Hematopoietic multipotent progenitor cell treated with erythropoietin and hydrocortisone succinate and interleukin-3 and kit ligand, for 17 days (in vitro differentiated cells): ENCODE measurements at regions not wholly inside any gene's neighbourhood (a gene's known extent, or its start where the extent isn't known, plus 50 kb on each side); places are given as distances from the start of the nearest gene placed in this dataset.
A peak's percentile ranks its signal among the peaks of the same experiment; 100 is the strongest.

Experiments
- DNase-seq: peaks from one replicate; pipeline ENCODE4 v3.0.0-alpha.2; 2015; ENCODE audit warnings: low spot score

- no peak for DNase-seq
Measured at GRCh38 chr20:24334830-24335229, 134.6 kb upstream of the SYNDIG1 start.

GRCh38 chr20:24332956-24333355 is 136.5 kb upstream of the SYNDIG1 start:
- no peak for DNase-seq

- no peak for DNase-seq
Measured at GRCh38 chr20:24331939-24332338, 137.5 kb upstream of the SYNDIG1 start.

GRCh38 chr20:24328901-24329300 is 140.5 kb upstream of the SYNDIG1 start:
- DNase-seq = no peak

- no peak for DNase-seq
Measured at GRCh38 chr20:24321973-24322372, 147.5 kb upstream of the SYNDIG1 start.

- DNase-seq = no peak
Measured at GRCh38 chr20:24318569-24319352, 150.7 kb upstream of the SYNDIG1 start.

GRCh38 chr20:24317224-24317623 is 152.2 kb upstream of the SYNDIG1 start:
- DNase-seq = no peak

GRCh38 chr20:24316731-24317130 is 152.7 kb upstream of the SYNDIG1 start:
- DNase-seq = no peak

GRCh38 chr20:24314053-24314452 is 155.4 kb upstream of the SYNDIG1 start:
- no peak for DNase-seq

GRCh38 chr20:24309596-24309995 is 159.8 kb upstream of the SYNDIG1 start:
- DNase-seq = no peak

- no peak for DNase-seq
Measured at GRCh38 chr20:24305371-24305770, 164.1 kb upstream of the SYNDIG1 start.

GRCh38 chr20:24304291-24304690 is 165.1 kb upstream of the SYNDIG1 start:
- no peak for DNase-seq

- peak; percentile 5 for DNase-seq
Measured at GRCh38 chr20:24303393-24304170, 165.8 kb upstream of the SYNDIG1 start.

- DNase-seq = no peak
Measured at GRCh38 chr20:24297993-24298392, 171.4 kb upstream of the SYNDIG1 start.

GRCh38 chr20:24296477-24297261 is 172.8 kb upstream of the SYNDIG1 start:
- DNase-seq = no peak

GRCh38 chr20:24291014-24291413 is 178.4 kb upstream of the SYNDIG1 start:
- DNase-seq = no peak

GRCh38 chr20:24289737-24290481 is 179.5 kb upstream of the SYNDIG1 start:
- no peak for DNase-seq

- DNase-seq = no peak
Measured at GRCh38 chr20:24283186-24283585, 186.2 kb upstream of the SYNDIG1 start.

GRCh38 chr20:24277196-24277595 is 192.2 kb upstream of the SYNDIG1 start:
- no peak for DNase-seq

- no peak for DNase-seq
Measured at GRCh38 chr20:24275946-24276705, 193.3 kb upstream of the SYNDIG1 start.

GRCh38 chr20:24273251-24273650 is 196.2 kb upstream of the SYNDIG1 start:
- no peak for DNase-seq
